ENCODE measurements at regions not wholly inside any gene's neighbourhood (a gene's known extent, or its start where the extent isn't known, plus 50 kb on each side); places are given as distances from the start of the nearest gene placed in this dataset.

- no peak for TF ChIP-seq REST (IDR thresholded peaks at IDR 0.05; ENCODE audit: low read depth, low read length)
- TF ChIP-seq EZH2phosphoT487 (IDR thresholded peaks at IDR 0.05; ENCODE audit: borderline replicate concordance, low read depth): no peak
These were observed 94.9 kb upstream of the WDR17 start (continued) for GRCh38 chr4:175970724-175971123.

GRCh38 chr4:175971388-175972179, 94.1 kb upstream of the WDR17 start:
- no peaks in the 10 kb centered on the region for H3K36me3 ChIP-seq (replicated peaks in 1 of 2; ENCODE audit: control insufficient read depth in 1 of 2, insufficient read depth in 2 of 2, low read length in 1 of 2)
- H3K9ac ChIP-seq: no peak overlapping the region
- H3K4me1 ChIP-seq (ENCODE audit: control insufficient read depth in 1 of 2, insufficient read depth in 2 of 2, low read depth in 1 of 2, low read length in 1 of 2): no peaks in the 10 kb centered on the region
- H3K27ac ChIP-seq (ENCODE audit: low read depth in 2 of 2, low read length in 1 of 2): no peak overlapping the region
- no peak overlapping the region for H3K4me3 ChIP-seq (ENCODE audit: low read depth in 2 of 2, low read length in 1 of 2)
- no peak for DNase-seq
- H3K27me3 ChIP-seq (ENCODE audit: insufficient read depth): no peaks in the 10 kb centered on the region; the same call in 1 of the 2 replicates
- TF ChIP-seq MXI1 (IDR thresholded peaks at IDR 0.05; ENCODE audit: low read depth, low read length) (no peak), FOSL2 (IDR thresholded peaks at IDR 0.05; ENCODE audit: borderline replicate concordance, low read depth) (no peak), PBX3 (IDR thresholded peaks at IDR 0.05) (no peak), RCOR1 (IDR thresholded peaks at IDR 0.05; ENCODE audit: low read length) (no peak), POLR2AphosphoS5 (IDR thresholded peaks at IDR 0.05; ENCODE audit: low read depth, low read length) (no peak), SIN3A (IDR thresholded peaks at IDR 0.05; ENCODE audit: borderline replicate concordance, low read depth, low read length) (no peak), USF2 (IDR thresholded peaks at IDR 0.05; ENCODE audit: borderline replicate concordance, low read depth, low read length) (no peak), SMC3 (IDR thresholded peaks at IDR 0.05; ENCODE audit: low read depth, low read length) (no peak), MAX (IDR thresholded peaks at IDR 0.05; ENCODE audit: low read depth) (no peak), ELF1 (IDR thresholded peaks at IDR 0.05) (no peak), NRF1 (IDR thresholded peaks at IDR 0.05; ENCODE audit: low read depth, low read length) (no peak), REST (IDR thresholded peaks at IDR 0.05; ENCODE audit: low read depth, low read length) (no peak), CTCF (IDR thresholded peaks at IDR 0.05) (no peak), JUND (IDR thresholded peaks at IDR 0.05) (no peak), YY1 (IDR thresholded peaks at IDR 0.05; ENCODE audit: low read depth) (no peak)
- CTCF ChIA-PET: interaction anchor here (0.7 kb wide), 1 partner anchor 434 kb away, joined by 4 read pairs; no protein-coding TSS in a partner anchor
- no peak overlapping the region for H2AFZ ChIP-seq (ENCODE audit: low read depth)
- H3F3A ChIP-seq (replicated peaks; ENCODE audit: insufficient read depth): no peaks in the 10 kb centered on the region
- POLR2A ChIA-PET: no interaction called here
- WGBS (ENCODE audit: low lambda C conversion rate): 50% methylated on average over 11 of the region's 11 CpGs
- no peaks in the 10 kb centered on the region for H3K9me3 ChIP-seq
- no peak overlapping the region for H3K4me2 ChIP-seq
- no peaks in the 10 kb centered on the region for H3K9me2 ChIP-seq
- no peaks in the 10 kb centered on the region for H3K79me2 ChIP-seq (ENCODE audit: insufficient read depth)
- H4K20me1 ChIP-seq (ENCODE audit: insufficient read depth): no peaks in the 10 kb centered on the region

Data from SK-N-SH (cell line).